CD4-positive, alpha-beta T cell (primary cell): ENCODE measurements at regions not wholly inside any gene's neighbourhood (a gene's known extent, or its start where the extent isn't known, plus 50 kb on each side); places are given as distances from the start of the nearest gene placed in this dataset.

Experiments used
- ATAC-seq: fragments of 200-7000 bp; cut with Tn5 transposase; one replicate; pipeline ENCODE4 v1.10.0; 2022; ENCODE audit warnings: mild to moderate bottlenecking; ENCODE audit not compliant: poor library complexity
- CTCF ChIA-PET: fragments of 350-600 bp; sonication (Branson Sonifier 250); formaldehyde crosslinking; loops from one replicate; lab custom pipeline; 2021; ENCODE audit warnings: antibody characterized with exemption, inconsistent platforms; lab: Charles Lee
- POLR2A ChIA-PET: fragments of 350-600 bp; sonication (Branson Sonifier 250); formaldehyde crosslinking; loops from one replicate; lab custom pipeline; 2021; ENCODE audit warnings: antibody characterized with exemption, inconsistent platforms; lab: Charles Lee
- DNase-seq, 14 experiments: peaks; one replicate each; pipeline ENCODE4 v3.0.0-alpha.2; 2013 to 2020; ENCODE audit warnings: mixed read lengths in 2 of 14
- H3K27ac ChIP-seq, 2 donors: one replicate each; pipeline versions ENCODE4 v1.5.1 to v1.7.0; 2013; ENCODE audit warnings: low read length in 2 of 2, low read depth in 1 of 2, mild to moderate bottlenecking in 1 of 2
- H3K27me3 ChIP-seq, 2 experiments: 1 replicate in 1 of 2; 2 replicates in 1 of 2; pipeline versions ENCODE4 v1.6.1 to v1.7.0; 2013; ENCODE audit warnings: low read length in 2 of 2, control low read depth in 1 of 2, mild to moderate bottlenecking in 1 of 2, moderate library complexity in 1 of 2; ENCODE audit not compliant: insufficient read depth in 2 of 2, control insufficient read depth in 1 of 2
- H3K36me3 ChIP-seq: one replicate; pipeline ENCODE4 v1.6.1; 2013; ENCODE audit warnings: low read length, control low read depth; ENCODE audit not compliant: insufficient read depth
- H3K4me1 ChIP-seq: one replicate; pipeline ENCODE4 v1.6.1; 2013; ENCODE audit warnings: low read length, control low read depth; ENCODE audit not compliant: insufficient read depth
- H3K4me3 ChIP-seq: one replicate; pipeline ENCODE4 v1.5.1; 2013; ENCODE audit warnings: mild to moderate bottlenecking, low read length, moderate library complexity
- H3K9me3 ChIP-seq, 2 experiments: 1 replicate in 1 of 2; 2 replicates in 1 of 2; pipeline versions ENCODE4 v1.6.1 to v1.7.0; 2013; ENCODE audit warnings: low read length in 2 of 2, mild to moderate bottlenecking in 2 of 2, control low read depth in 1 of 2, moderate library complexity in 1 of 2; ENCODE audit not compliant: control insufficient read depth in 1 of 2, insufficient read depth in 1 of 2
- H3K27ac Mint-ChIP-seq: one replicate; pipeline ENCODE4 v1.8.0; 2020; ENCODE audit warnings: mixed read lengths
- H3K27me3 Mint-ChIP-seq: one replicate; pipeline ENCODE4 v1.8.0; 2021; ENCODE audit warnings: mixed read lengths
- H3K36me3 Mint-ChIP-seq: one replicate; pipeline ENCODE4 v1.8.0; 2021; ENCODE audit warnings: low read depth, mixed read lengths
- H3K4me1 Mint-ChIP-seq: one replicate; pipeline ENCODE4 v1.8.0; 2021; ENCODE audit warnings: low read depth, mixed read lengths
- H3K4me3 Mint-ChIP-seq: one replicate; pipeline ENCODE4 v1.8.0; 2020; ENCODE audit warnings: mild to moderate bottlenecking, mixed read lengths
- H3K9me3 Mint-ChIP-seq: one replicate; pipeline ENCODE4 v1.8.0; 2020; ENCODE audit warnings: mixed read lengths
- intact Hi-C, 2 experiments: fragments of 100-400 bp; cut with DNase I in 1 of 2; cut with micrococcal nuclease in 1 of 2; formaldehyde crosslinking; loops; one replicate each; pipeline versions ENCODE4 v1.15.1 to v1.9.0; 2023 to 2025; cut with DNase I, micrococcal nuclease
- TF ChIP-seq, protein P1 (sequence below): fragments of 200-600 bp; IDR thresholded peaks from one replicate; pipeline ENCODE4 v1.8.0; 2022; ENCODE audit warnings: antibody characterized with exemption, mild to moderate bottlenecking

DNA sequence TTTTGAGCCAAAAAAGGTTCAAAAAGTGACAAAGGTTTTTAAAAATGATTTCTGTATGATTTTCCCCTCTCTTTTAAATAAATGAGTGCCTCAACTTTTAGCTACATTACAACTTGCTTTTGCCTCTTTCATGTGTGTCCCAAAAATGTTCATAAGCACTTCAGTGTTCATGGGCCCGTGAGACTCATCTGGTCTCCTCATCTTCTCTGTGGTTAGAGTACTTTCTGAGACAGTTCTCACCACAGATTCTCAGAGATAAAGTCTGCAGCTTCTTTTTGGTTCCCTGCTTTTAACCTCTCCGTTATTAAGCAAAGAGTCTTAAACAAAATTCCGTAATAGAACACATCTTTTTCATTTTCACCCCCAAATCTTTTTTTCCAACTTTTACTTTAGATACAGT is 156.9 kb downstream of the DLEU7 start:
- ChIA-PET POLR2A (no interaction called here), CTCF (no interaction called here)
- no peaks in the 10 kb centered on the region for H3K27me3 ChIP-seq
- DNase-seq = peak in 1 of 14 experiments; percentile 28
- no peaks in the 10 kb centered on the region for H3K9me3 ChIP-seq
- H3K4me1 Mint-ChIP-seq = peaks cover 28% of the 10 kb centered on the region
- ATAC-seq = no peak
- H3K9me3 Mint-ChIP-seq = no peaks in the 10 kb centered on the region
- TF ChIP-seq, protein P1, sequence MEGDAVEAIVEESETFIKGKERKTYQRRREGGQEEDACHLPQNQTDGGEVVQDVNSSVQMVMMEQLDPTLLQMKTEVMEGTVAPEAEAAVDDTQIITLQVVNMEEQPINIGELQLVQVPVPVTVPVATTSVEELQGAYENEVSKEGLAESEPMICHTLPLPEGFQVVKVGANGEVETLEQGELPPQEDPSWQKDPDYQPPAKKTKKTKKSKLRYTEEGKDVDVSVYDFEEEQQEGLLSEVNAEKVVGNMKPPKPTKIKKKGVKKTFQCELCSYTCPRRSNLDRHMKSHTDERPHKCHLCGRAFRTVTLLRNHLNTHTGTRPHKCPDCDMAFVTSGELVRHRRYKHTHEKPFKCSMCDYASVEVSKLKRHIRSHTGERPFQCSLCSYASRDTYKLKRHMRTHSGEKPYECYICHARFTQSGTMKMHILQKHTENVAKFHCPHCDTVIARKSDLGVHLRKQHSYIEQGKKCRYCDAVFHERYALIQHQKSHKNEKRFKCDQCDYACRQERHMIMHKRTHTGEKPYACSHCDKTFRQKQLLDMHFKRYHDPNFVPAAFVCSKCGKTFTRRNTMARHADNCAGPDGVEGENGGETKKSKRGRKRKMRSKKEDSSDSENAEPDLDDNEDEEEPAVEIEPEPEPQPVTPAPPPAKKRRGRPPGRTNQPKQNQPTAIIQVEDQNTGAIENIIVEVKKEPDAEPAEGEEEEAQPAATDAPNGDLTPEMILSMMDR = no peak
- H3K4me3 ChIP-seq = no peak overlapping the region
- intact Hi-C loops = no loop called here
- H3K4me1 ChIP-seq = no peaks in the 10 kb centered on the region
- H3K27ac ChIP-seq = no peak overlapping the region
- no peaks in the 10 kb centered on the region for H3K36me3 Mint-ChIP-seq
- H3K27me3 Mint-ChIP-seq = no peaks in the 10 kb centered on the region
- no peaks in the 10 kb centered on the region for H3K36me3 ChIP-seq
- H3K27ac Mint-ChIP-seq = no peak overlapping the region
- no peak overlapping the region for H3K4me3 Mint-ChIP-seq

DNA sequence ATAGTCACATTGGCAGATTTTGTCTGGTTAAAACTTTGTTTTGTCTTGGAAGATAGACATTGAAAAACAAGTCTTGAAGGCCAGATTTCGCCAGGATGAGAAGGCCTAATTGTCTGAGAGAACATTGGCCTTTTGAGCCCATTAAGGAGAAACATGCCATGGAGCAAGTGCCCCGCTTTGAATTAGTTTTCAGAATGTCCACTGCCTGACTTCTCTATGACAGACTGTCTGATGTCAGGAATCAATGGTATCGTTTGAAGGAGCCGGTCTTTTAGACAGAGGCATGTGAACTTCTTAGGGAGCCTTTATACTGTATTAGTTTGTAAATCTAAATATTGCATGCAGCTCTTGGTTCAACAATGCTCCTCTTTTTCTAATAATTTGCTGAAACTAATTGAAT is 155.9 kb downstream of the DLEU7 start:
- H3K4me1 Mint-ChIP-seq = peaks cover 28% of the 10 kb centered on the region
- H3K27ac Mint-ChIP-seq = no peak overlapping the region
- H3K4me3 ChIP-seq = no peak overlapping the region
- ATAC-seq = no peak
- no peaks in the 10 kb centered on the region for H3K4me1 ChIP-seq
- no peaks in the 10 kb centered on the region for H3K9me3 Mint-ChIP-seq
- TF ChIP-seq, protein P1 = no peak
- POLR2A ChIA-PET = no interaction called here
- no peaks in the 10 kb centered on the region for H3K27me3 Mint-ChIP-seq
- H3K9me3 ChIP-seq = no peaks in the 10 kb centered on the region
- intact Hi-C loops = no loop called here
- H3K4me3 Mint-ChIP-seq = no peak overlapping the region
- no peaks in the 10 kb centered on the region for H3K36me3 Mint-ChIP-seq
- CTCF ChIA-PET = interaction anchor here (1.4 kb wide), 1 partner anchor 13 kb away, joined by 3 read pairs; no protein-coding TSS in a partner anchor
- no peak overlapping the region for H3K27ac ChIP-seq
- DNase-seq = no peak
- no peaks in the 10 kb centered on the region for H3K27me3 ChIP-seq
- no peaks in the 10 kb centered on the region for H3K36me3 ChIP-seq

DNA sequence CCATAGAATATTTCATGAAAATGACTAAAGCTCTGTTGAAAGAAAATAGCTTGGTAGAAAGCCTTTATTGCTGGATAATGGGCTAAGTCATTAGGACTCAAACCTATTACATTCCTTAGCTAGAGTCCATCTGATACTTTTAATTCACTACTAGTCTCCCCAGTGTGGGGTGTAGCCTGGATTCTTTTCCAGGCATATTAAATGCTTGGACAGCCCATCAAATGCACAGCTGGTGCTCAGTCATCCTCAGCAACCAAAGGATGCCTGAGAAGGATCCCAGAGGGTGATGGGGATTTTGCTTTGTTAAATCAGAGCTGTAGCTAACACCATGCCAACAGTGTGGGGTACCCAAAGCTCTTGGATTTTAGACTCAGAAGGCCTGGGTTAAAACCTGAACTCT is 153.5 kb downstream of the DLEU7 start:
- TF ChIP-seq, protein P1 = no peak
- H3K9me3 ChIP-seq = no peaks in the 10 kb centered on the region
- no peaks in the 10 kb centered on the region for H3K36me3 Mint-ChIP-seq
- H3K4me1 Mint-ChIP-seq = peaks cover 19% of the 10 kb centered on the region
- no peak overlapping the region for H3K27ac Mint-ChIP-seq
- H3K9me3 Mint-ChIP-seq = no peaks in the 10 kb centered on the region
- ATAC-seq = no peak
- H3K4me3 Mint-ChIP-seq = no peak overlapping the region
- no peak overlapping the region for H3K27ac ChIP-seq
- no peaks in the 10 kb centered on the region for H3K4me1 ChIP-seq
- H3K27me3 ChIP-seq = no peaks in the 10 kb centered on the region
- no peak overlapping the region for H3K4me3 ChIP-seq
- H3K36me3 ChIP-seq = no peaks in the 10 kb centered on the region
- no peaks in the 10 kb centered on the region for H3K27me3 Mint-ChIP-seq
- POLR2A ChIA-PET = no interaction called here
- no peak for DNase-seq
- intact Hi-C loops = no loop called here
- CTCF ChIA-PET = no interaction called here
